Inflammatory macrophage (primary cell): ENCODE measurements at regions not wholly inside any gene's neighbourhood (a gene's known extent, or its start where the extent isn't known, plus 50 kb on each side); places are given as distances from the start of the nearest gene placed in this dataset.

ENCODE experiments used
- DNase-seq, 2 donors: peaks; one replicate each; pipeline ENCODE4 v3.0.0-alpha.2; 2020 to 2022

- no peak for DNase-seq
Measured at GRCh38 chr4:4595252-4595651, 53.4 kb upstream of the STX18 start.

- DNase-seq, result no peak
Measured at GRCh38 chr4:4594285-4594920, 52.6 kb upstream of the STX18 start.

DNA sequence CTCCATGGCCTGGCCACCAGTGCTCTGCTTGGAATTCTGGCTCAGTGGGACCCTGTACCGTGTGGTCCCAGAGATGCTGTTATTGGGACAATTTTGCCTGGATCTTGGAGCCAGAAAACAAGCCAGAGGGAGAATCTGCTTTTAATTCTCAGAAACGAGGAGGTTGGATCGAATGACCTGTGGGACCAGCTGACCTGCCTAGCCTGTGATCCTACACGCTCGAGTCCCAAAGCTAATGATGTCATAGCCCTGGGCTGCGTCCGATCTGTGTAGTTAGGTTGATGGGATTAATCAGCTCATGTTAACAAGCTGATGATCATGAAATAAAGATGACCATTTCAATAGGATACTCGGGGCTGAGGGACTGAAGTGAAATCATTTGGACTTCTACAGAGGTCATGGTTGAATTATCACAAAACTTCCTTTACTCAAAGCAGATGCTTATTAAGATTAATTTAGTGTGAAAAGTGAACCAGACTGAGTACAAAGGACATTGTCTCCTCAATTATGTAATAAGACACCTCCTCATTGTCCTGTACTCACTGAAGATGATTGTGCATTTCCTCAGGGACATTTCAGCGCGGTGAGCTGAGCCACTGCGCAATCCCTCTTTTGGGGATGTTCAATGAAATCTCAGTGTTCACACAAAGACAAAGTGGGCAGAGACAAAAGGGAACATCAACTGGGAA lies 51.9 kb upstream of the STX18 start:
- DNase-seq, result peak; percentile 11 to 38

DNA sequence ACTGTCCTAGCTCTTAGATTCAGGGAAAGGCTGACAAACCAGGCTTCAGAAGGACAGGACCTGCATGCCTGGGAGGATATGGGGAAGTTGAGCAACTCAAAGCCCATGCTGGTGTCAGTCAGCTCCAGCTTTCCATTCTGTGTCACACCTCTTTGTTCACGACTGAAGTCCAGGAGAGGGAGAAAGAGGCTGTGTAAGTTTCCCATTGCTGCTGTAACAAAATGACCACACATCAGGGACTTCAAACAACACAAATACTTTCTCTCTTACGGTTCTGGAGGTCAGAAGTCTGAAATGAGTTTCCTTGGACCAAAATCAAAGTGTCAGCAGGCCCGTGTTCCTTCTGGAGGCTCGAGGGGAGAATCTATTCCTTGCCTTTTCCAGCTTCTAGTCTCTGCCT lies 50.6 kb upstream of the STX18 start:
- DNase-seq, result peak in 1 of 2 donors; percentile 14
